Lower lobe of right lung (tissue), 2 donors: ENCODE measurements at regions not wholly inside any gene's neighbourhood (a gene's known extent, or its start where the extent isn't known, plus 50 kb on each side); places are given as distances from the start of the nearest gene placed in this dataset.

Experiments used
- ATAC-seq, 2 donors: fragments of 200-7000 bp; cut with Tn5 transposase; one replicate each; pipeline ENCODE4 v1.9.1; 2020 to 2022; ENCODE audit warnings: mild to moderate bottlenecking in 2 of 2, moderate library complexity in 2 of 2
- DNase-seq: peaks from one replicate; pipeline ENCODE4 v3.0.0-alpha.2; 2020
- H3K27ac ChIP-seq: fragments of 200-600 bp; one replicate; pipeline ENCODE4 v1.8.0; 2022
- H3K27me3 ChIP-seq: fragments of 200-600 bp; one replicate; pipeline ENCODE4 v1.8.0; 2022; ENCODE audit warnings: low read depth
- H3K36me3 ChIP-seq: fragments of 200-600 bp; one replicate; pipeline ENCODE4 v1.8.0; 2022; ENCODE audit warnings: mild to moderate bottlenecking
- H3K4me1 ChIP-seq: fragments of 200-600 bp; one replicate; pipeline ENCODE4 v1.8.0; 2022
- H3K4me3 ChIP-seq: fragments of 200-600 bp; one replicate; pipeline ENCODE4 v1.8.0; 2022; ENCODE audit warnings: mild to moderate bottlenecking
- H3K9me3 ChIP-seq: fragments of 200-600 bp; one replicate; pipeline ENCODE4 v1.8.0; 2022
- intact Hi-C: fragments of 100-400 bp; cut with DNase I; formaldehyde crosslinking; loops from one replicate; pipeline ENCODE4 v1.11.0; 2022
- TF ChIP-seq, protein P1 (sequence below): fragments of 200-600 bp; IDR thresholded peaks from one replicate; pipeline ENCODE4 v1.8.0; 2022; ENCODE audit warnings: antibody characterized with exemption, mild to moderate bottlenecking
- donor health status: DM: no; HTN: yes; CAD: no; lungs with severe emphysema.

DNA sequence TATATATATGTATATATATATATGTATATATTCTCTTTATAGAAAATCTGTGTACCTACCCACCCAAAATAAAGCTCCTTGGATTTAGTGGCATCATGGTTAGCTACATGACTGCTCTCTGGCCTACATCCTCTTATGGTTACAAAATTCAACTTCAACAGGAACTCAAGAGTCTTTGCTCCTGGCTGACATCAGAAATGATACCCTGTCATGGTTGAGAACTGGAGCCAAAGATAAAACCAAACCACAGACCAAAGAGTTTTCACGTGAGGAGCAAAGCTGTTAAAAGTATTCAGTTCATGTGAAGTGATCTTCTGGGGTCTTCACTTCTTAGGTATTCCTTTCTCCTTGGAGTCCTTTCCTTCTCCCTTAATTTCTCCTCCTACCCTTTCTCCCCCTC is 476.3 kb downstream of the SOX11 start:
- Histone ChIP-seq H3K27ac (no peak overlapping the region), H3K27me3 (no peaks in the 10 kb centered on the region), H3K4me3 (no peak overlapping the region), H3K4me1 (no peaks in the 10 kb centered on the region), H3K9me3 (no peaks in the 10 kb centered on the region), H3K36me3 (no peaks in the 10 kb centered on the region)
- no peak for ATAC-seq
- DNase-seq = no peak
- intact Hi-C loops = no loop called here
- TF ChIP-seq, protein P1, sequence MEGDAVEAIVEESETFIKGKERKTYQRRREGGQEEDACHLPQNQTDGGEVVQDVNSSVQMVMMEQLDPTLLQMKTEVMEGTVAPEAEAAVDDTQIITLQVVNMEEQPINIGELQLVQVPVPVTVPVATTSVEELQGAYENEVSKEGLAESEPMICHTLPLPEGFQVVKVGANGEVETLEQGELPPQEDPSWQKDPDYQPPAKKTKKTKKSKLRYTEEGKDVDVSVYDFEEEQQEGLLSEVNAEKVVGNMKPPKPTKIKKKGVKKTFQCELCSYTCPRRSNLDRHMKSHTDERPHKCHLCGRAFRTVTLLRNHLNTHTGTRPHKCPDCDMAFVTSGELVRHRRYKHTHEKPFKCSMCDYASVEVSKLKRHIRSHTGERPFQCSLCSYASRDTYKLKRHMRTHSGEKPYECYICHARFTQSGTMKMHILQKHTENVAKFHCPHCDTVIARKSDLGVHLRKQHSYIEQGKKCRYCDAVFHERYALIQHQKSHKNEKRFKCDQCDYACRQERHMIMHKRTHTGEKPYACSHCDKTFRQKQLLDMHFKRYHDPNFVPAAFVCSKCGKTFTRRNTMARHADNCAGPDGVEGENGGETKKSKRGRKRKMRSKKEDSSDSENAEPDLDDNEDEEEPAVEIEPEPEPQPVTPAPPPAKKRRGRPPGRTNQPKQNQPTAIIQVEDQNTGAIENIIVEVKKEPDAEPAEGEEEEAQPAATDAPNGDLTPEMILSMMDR = no peak

DNA sequence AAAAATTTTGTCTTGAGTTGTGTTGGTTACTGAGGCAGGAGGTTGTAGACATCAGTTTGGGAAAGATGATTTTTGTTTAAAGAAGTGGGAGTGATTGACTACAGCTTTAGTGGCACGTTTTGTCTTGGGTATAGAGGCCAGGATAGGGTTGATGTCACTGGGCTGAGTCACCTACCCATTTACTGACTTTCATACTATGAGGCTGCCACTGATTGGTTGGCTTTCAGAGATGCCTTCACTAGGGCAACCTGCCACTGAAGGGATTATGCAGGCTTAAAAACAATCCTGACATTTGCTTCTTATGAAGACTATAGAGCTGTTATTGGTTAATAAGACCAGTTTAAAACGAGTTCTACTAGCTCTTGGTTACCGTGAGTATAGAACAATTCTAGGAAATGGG is 479.1 kb downstream of the SOX11 start:
- DNase-seq = no peak
- no peak overlapping the region for H3K4me3 ChIP-seq
- H3K36me3 ChIP-seq = no peaks in the 10 kb centered on the region
- H3K27ac ChIP-seq = no peak overlapping the region
- H3K9me3 ChIP-seq = no peaks in the 10 kb centered on the region
- intact Hi-C loops = no loop called here
- TF ChIP-seq, protein P1 = no peak
- no peak for ATAC-seq
- H3K4me1 ChIP-seq = no peaks in the 10 kb centered on the region
- H3K27me3 ChIP-seq = no peaks in the 10 kb centered on the region

GRCh38 chr2:6177811-6178210 is 485.6 kb downstream of the SOX11 start:
- Histone ChIP-seq H3K4me1 (no peaks in the 10 kb centered on the region), H3K27ac (no peak overlapping the region), H3K4me3 (no peak overlapping the region), H3K9me3 (no peaks in the 10 kb centered on the region), H3K27me3 (no peaks in the 10 kb centered on the region), H3K36me3 (no peaks in the 10 kb centered on the region)
- intact Hi-C loops = no loop called here
- TF ChIP-seq, protein P1 = no peak
- ATAC-seq = no peak
- no peak for DNase-seq

- ATAC-seq = no peak
- TF ChIP-seq, protein P1 = no peak
- Histone ChIP-seq H3K9me3 (no peaks in the 10 kb centered on the region), H3K27ac (no peak overlapping the region), H3K27me3 (no peaks in the 10 kb centered on the region), H3K4me1 (no peaks in the 10 kb centered on the region), H3K36me3 (no peaks in the 10 kb centered on the region), H3K4me3 (no peak overlapping the region)
- intact Hi-C loops = no loop called here
- DNase-seq = no peak
Measured at GRCh38 chr2:6181525-6181924, 489.3 kb downstream of the SOX11 start.

GRCh38 chr2:6181926-6182325 is 489.7 kb downstream of the SOX11 start:
- DNase-seq (no peak), ATAC-seq (no peak)
- H3K4me1 ChIP-seq = no peaks in the 10 kb centered on the region
- H3K4me3 ChIP-seq = no peak overlapping the region
- TF ChIP-seq, protein P1 = no peak
- H3K27ac ChIP-seq = no peak overlapping the region
- no peaks in the 10 kb centered on the region for H3K9me3 ChIP-seq
- intact Hi-C loops = no loop called here
- no peaks in the 10 kb centered on the region for H3K36me3 ChIP-seq
- no peaks in the 10 kb centered on the region for H3K27me3 ChIP-seq

DNA sequence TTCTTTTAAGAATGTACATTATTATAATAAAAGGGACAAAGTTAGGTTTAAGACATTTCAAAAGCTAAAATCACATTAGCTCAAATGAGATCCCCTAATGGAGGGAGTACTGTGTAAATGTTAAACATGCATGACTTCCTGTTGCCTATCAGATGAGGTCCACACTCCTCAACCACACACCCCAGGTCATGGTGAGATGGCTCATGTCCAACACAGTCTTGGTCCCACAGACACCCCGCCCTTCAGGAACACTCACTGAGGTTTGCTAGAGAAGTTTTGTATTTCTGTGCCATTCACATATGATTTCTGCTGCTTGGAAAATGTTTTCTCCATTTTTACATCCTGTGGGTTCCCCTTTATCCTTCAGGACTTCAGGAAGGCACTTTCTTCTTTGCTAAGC is 491.0 kb downstream of the SOX11 start:
- H3K9me3 ChIP-seq = no peaks in the 10 kb centered on the region
- intact Hi-C loops = no loop called here
- H3K27me3 ChIP-seq = no peaks in the 10 kb centered on the region
- TF ChIP-seq, protein P1 = no peak
- no peak overlapping the region for H3K27ac ChIP-seq
- no peak for ATAC-seq
- H3K4me1 ChIP-seq = no peaks in the 10 kb centered on the region
- no peaks in the 10 kb centered on the region for H3K36me3 ChIP-seq
- no peak for DNase-seq
- no peak overlapping the region for H3K4me3 ChIP-seq
